ENCODE measurements at regions not wholly inside any gene's neighbourhood (a gene's known extent, or its start where the extent isn't known, plus 50 kb on each side); places are given as distances from the start of the nearest gene placed in this dataset.

- no peak for DNase-seq
- Histone ChIP-seq H3K4me1 (no peaks in the 10 kb centered on the region), H3K4me3 (ENCODE audit: low read depth, low read length) (no peak overlapping the region), H3K9me3 (no peaks in the 10 kb centered on the region), H3K27me3 (no peaks in the 10 kb centered on the region), H3K36me3 (no peaks in the 10 kb centered on the region)
- no peak for TF ChIP-seq CTCF (IDR thresholded peaks at IDR 0.05; ENCODE audit: low read depth, low read length)
These were observed 131.4 kb downstream of the CD8B2 start for GRCh38 chr2:106618614-106619013.

- no peaks in the 10 kb centered on the region for H3K36me3 ChIP-seq
- TF ChIP-seq CTCF (IDR thresholded peaks at IDR 0.05; ENCODE audit: low read depth, low read length): no peak
- no peaks in the 10 kb centered on the region for H3K9me3 ChIP-seq
- H3K4me3 ChIP-seq (ENCODE audit: low read depth, low read length): no peak overlapping the region
- no peaks in the 10 kb centered on the region for H3K27me3 ChIP-seq
- no peaks in the 10 kb centered on the region for H3K4me1 ChIP-seq
- DNase-seq: no peak
These were observed 136.3 kb downstream of the CD8B2 start for GRCh38 chr2:106623456-106623855.

- Histone ChIP-seq H3K4me1 (no peaks in the 10 kb centered on the region), H3K9me3 (no peaks in the 10 kb centered on the region), H3K4me3 (ENCODE audit: low read depth, low read length) (no peak overlapping the region), H3K27me3 (no peaks in the 10 kb centered on the region), H3K36me3 (no peaks in the 10 kb centered on the region)
- DNase-seq: no peak
- TF ChIP-seq CTCF (IDR thresholded peaks at IDR 0.05; ENCODE audit: low read depth, low read length): no peak
These were observed 137.7 kb downstream of the CD8B2 start for GRCh38 chr2:106624787-106625380.

GRCh38 chr2:106628377-106628776, 141.2 kb downstream of the CD8B2 start:
- Histone ChIP-seq H3K4me1 (no peaks in the 10 kb centered on the region), H3K27me3 (no peaks in the 10 kb centered on the region), H3K4me3 (ENCODE audit: low read depth, low read length) (no peak overlapping the region), H3K36me3 (no peaks in the 10 kb centered on the region), H3K9me3 (no peaks in the 10 kb centered on the region)
- no peak for DNase-seq
- TF ChIP-seq CTCF (IDR thresholded peaks at IDR 0.05; ENCODE audit: low read depth, low read length): no peak

GRCh38 chr2:106629981-106630380, 142.8 kb downstream of the CD8B2 start:
- Histone ChIP-seq H3K4me3 (ENCODE audit: low read depth, low read length) (no peak overlapping the region), H3K36me3 (no peaks in the 10 kb centered on the region), H3K4me1 (no peaks in the 10 kb centered on the region), H3K9me3 (no peaks in the 10 kb centered on the region), H3K27me3 (no peaks in the 10 kb centered on the region)
- TF ChIP-seq CTCF (IDR thresholded peaks at IDR 0.05; ENCODE audit: low read depth, low read length): no peak
- no peak for DNase-seq

- no peaks in the 10 kb centered on the region for H3K9me3 ChIP-seq
- H3K4me3 ChIP-seq (ENCODE audit: low read depth, low read length): no peak overlapping the region
- no peak for DNase-seq
- H3K36me3 ChIP-seq: no peaks in the 10 kb centered on the region
- no peaks in the 10 kb centered on the region for H3K27me3 ChIP-seq
- no peaks in the 10 kb centered on the region for H3K4me1 ChIP-seq
- no peak for TF ChIP-seq CTCF (IDR thresholded peaks at IDR 0.05; ENCODE audit: low read depth, low read length)
These were observed 144.1 kb downstream of the CD8B2 start for GRCh38 chr2:106631281-106631680.

Measured in BE2C (cell line).